Midbrain (tissue), 1 donor: ENCODE measurements at regions not wholly inside any gene's neighbourhood (a gene's known extent, or its start where the extent isn't known, plus 50 kb on each side); places are given as distances from the start of the nearest gene placed in this dataset.

Source experiments
- DNase-seq: peaks from one replicate; lab custom pipeline; 2025; lab: John Stamatoyannopoulos, UW

DNA sequence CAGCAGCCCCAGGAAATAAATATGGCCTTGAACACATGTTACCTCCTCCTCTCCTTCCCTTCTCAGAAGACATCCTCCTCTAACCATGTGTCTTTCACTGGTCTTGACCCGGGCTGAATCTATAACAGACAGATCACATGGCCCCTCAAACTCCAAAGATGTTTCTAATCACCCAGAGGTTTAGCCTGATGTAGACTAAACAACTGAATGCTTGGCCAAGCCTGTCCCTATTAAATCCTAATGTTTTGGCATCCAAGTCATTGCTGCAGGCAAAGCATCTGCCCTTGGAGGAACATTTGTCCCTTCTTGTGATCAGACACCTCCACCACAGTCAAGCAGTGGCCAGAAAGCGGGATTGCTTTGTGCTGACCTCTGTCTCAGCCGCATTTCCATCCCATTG, 65.5 kb downstream of the ANKRD60 start:
- DNase-seq, result no peak

DNA sequence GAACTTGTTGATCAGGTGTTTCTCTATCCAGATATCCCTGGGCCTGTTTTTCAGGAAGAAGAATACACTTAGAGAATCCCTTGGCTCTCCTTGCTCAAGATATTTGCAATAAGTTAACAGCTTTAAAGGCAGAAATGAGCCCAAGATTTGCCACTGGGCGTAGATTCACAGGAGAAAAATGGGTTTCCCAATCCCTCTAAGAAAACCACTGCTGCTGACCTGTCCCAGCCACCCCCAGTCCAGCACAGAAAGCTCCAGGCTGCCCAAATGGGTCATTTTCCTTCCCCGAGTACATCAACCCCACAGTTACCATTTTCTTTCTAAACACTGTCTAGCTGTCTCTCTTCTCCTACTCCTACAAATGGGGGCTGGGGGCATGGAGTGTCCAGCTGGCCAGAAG, 67.3 kb downstream of the ANKRD60 start:
- no peak for DNase-seq

DNA sequence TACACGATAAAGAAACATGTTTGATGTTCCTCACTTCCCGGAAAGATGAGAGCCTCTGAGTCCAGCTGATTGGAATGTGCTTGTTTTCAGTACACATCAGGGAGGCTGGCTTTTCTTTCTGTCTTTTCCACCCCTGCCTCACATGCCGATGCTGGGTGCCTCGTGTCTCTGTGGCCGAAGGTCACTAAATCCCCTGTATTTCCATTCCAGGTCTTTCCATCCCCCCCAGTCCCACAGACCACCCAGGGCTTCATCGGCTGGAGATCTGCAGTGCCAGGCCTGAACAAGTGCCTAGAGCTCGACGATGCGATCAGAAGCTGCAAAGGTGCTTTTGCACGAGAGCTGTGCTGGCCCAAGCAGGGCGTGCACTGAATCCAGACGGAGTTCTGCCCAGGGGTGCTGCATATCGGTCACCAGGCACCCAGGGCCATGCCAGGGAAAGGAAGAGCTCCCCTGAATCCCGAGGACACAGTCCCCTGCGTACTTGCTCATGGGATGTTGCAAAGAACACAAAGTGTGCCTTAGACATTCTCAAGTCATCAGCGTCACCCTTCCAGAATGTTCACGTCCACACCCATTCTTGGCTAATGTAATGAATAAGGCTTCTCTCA, 67.9 kb downstream of the ANKRD60 start:
- DNase-seq, result no peak

DNA sequence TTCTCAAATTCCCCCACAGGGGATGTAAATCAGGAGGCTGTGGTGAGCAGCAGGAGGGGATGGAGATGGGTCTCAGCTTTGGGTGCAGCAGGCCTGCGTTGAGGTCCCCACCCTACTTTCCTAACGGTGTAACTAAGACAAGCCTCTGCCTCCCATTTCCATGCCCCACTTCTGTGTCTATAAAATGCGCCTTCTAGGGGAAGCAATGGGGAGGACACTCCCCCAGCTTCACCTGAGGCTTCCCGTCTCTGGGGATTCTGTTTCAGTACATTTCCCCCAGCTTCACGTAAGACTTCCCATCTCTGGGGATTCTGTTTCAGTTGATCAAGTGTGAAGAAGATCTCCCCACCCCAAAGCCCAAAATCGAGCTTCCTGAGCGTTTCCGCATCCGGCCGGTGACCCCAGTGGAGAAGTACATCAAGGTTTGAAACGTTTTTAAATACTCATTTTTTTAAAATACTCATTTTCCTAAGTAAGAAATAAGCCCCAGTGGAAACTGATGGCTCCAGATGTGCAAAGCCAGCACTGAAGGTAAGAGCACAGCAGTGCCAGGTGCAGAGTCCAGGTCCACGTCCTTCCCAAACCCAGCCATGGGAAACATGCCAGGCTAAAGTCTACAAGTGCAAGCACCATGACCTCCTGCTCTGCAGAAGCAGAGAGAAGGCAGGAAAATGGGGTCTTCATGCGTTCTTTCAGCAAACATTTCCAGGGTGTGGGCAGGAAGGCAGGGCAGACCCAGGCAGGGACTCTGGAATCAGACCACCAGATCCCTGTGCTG, 73.1 kb downstream of the ANKRD60 start:
- no peak for DNase-seq

DNA sequence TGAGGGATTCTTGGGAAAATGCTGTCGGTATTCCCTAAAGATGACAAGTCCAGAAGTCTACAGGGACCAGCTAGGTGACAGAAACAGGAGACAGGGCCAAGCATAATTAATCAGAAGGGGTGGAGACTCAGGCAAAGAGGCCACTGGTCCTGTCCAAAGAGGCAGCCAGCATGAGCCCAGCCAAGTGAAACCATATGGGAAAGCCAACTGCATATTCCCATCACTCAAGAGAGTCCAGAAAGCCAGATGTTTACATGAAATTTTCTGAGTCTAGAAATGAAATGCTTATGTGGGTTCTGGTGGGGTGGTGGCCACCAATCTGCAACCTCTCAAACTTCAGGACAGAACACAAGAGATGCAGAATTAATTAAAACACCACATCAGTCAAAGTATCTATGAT, 74.3 kb downstream of the ANKRD60 start:
- no peak for DNase-seq

DNA sequence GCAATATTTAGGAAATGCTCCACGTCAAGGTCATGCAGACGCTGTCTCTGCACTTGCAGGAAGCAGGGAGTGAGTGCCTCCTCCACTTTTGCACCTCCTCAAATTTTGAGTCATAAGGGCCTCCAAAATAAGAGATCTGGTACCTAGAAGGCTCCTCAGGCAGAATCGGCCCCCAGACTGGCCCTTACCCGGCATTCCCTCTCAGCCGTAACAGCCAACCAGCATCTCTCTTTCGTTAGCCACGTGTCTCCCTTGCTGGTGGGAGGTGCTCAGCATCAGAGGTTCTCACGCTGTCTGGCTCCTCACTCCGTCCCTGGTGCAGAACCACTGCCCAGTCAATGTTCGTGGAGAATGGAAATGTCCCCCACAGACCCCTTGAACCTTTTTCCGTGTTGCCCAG, 75.3 kb downstream of the ANKRD60 start:
- no peak for DNase-seq

DNA sequence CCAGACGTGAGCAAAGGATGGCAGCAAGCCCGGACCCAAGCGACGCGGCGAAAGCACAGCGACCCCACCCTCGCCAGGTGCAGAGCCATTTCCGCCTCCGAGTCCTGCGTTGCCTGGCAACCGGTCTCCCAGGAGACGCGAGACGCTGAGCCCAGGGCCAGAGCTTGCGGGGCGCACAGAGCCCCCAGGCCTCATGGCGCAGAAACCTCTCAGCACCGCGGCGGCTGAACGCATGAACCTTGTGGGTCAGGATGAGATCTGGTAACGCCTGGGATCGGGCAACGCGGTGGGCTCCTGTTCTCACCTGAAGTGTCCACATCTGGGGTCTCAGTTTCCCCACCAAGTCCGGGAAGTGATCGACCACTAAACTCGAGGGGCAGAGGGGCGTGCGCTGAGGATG, 77.7 kb downstream of the ANKRD60 start:
- DNase-seq, result no peak

DNA sequence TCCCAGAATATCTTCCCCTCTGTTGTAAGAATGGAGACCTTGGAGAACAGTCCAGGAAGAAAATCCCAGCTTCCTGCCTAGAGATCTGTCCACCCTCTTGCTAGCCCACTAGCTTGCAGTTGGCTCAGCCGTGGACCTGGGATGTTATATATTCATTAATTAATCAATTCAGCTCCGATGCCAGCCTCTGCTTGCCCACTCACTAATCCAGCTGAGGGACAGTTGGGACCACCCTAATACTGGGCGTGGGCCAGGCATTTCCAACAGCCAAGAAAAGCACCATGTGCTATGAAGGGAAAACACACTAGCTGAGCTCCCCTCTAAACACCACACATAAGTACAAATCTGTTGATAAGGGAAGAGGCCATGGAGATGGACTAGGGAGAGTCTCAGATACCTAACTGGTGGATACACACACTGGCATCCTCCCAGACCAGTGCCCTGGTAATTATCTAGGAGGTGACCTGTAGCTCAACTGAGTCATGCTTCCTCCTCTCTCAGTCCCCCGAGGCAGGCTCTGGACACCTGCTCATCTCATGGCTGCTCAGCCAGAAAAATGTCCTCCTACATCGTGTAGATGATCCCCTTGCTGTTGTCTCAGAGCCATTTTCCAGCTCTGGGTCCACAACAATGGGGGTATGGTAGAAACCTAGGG, 78.9 kb downstream of the ANKRD60 start:
- no peak for DNase-seq

DNA sequence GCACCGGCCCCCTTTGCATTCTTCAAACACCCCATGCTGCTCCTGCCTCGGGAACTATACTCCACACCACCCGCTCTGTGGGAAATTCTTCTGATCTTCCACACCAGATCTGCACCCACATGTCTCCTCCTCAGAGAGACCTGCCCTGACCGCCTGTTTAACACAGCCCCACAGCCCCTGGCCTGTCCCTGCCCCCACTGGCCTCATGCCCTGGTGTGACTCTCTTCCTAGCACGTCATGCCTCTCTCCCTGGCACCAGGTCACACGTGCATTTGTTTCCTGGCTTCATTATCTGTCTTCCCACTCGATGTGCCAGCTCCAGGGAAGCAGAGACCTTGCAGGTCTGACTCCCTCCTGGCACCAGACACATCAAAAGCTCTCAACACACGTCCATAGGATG, 79.6 kb downstream of the ANKRD60 start:
- no peak for DNase-seq

DNA sequence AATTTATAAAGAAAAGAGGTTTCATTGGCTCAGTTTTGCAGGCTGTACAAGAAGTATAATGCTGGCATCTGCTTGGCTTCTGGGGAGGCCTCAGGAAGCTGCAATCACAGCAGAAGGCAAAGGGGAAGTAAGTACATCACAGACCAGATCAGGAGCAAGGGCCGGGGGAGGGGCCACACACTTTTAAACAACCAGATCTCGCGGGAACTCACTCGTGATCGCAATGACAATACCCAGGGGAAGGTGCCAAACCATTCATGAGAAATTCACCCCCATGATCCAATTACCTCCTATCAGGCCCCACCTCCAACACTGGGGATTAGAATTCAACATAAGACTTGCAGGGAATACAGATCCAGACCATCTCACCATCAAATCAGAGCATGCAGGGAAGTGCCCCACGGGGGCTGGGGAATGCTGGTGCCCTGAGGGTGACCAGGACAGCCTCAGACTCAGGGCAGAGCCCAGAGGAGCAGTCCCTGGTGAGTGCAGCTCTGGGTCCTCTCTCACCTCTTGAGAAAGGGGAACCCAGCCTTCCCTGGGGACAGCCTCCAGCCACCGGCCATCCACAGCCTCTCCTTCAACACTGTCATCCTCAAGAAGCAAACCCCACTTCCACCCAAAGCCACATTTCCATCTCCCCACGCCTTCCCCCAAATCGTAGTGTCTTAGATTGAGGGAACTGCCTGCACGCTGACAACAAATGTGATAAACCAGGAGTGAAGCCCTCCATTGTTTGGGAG, 80.7 kb downstream of the ANKRD60 start:
- no peak for DNase-seq

DNA sequence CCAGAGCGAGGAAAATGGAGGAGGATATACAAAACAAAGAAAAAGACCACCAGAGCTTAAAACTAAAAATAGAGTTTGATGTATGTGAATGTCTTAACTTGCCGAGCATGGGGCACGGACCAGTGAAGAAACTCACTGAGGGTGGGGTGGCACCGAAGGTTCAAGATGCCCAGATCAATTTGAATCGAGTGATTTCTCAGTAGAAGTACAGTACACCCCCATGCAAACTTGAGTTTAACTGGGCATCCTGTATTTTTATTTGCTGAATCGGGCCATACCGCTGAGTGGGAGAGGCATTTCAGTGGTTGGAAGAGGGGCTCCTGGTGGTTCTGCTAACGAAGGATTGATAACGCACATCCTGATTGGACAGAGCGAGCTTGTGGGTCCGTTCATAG, 81.7 kb downstream of the ANKRD60 start:
- DNase-seq, result no peak

DNA sequence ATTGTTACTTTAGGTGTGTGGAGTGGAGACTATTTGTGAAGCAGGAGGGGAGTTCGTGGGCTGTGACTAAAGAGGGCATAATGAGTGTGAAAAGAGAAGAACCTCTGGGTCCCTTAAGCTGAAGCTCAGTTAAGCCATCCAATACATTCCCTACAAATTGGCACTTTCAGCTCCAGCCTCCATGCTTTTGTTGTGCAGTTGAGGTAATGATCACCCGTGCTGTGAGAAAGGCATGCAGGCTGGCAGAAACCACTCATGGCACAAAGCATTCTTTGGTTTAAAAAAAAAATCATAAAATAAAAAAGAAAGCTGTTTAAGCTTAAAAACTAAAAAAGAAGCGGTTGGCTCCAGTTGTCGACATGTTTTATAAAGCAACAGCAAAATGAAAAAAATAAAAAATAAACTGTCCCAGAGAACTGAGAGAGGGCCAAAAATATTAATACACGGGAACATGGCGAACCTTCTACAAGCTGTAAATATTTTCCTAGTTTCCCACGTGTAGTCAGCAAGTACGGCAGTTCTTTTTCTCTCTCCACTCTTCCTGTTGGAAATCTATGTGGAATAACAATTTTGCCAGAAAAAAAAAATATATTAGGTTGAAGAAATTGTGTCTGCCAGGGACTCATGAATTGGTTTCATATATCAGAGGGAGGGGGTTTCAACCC, 82.2 kb downstream of the ANKRD60 start:
- no peak for DNase-seq

DNA sequence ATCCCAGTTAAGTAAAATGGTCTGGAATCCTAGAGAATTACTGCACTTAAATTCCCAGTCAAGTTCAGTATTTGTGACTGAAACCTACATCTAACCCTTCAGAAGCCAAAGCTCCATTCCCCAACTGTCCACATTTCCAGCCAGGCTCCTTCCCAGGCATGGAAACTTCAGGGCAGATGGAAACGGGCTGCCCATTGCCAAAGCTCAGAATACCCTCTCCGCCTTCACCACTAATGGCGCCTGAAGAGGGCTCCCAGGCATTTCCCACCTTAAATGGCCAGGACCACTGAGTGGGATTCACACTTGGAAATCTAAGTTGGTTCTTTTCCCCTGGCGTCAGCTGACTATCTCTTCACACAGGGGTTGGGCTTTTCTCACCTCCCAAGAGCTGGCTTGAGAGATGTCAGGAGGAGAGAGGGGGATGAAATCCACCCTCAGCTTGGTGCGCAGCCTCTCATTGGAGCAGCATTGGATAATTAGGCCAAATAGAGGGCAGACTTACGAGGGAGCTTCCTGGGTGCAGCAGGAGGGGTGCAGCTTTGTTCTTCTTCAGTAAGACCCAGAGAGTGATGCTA, 82.9 kb downstream of the ANKRD60 start:
- DNase-seq, result no peak

DNA sequence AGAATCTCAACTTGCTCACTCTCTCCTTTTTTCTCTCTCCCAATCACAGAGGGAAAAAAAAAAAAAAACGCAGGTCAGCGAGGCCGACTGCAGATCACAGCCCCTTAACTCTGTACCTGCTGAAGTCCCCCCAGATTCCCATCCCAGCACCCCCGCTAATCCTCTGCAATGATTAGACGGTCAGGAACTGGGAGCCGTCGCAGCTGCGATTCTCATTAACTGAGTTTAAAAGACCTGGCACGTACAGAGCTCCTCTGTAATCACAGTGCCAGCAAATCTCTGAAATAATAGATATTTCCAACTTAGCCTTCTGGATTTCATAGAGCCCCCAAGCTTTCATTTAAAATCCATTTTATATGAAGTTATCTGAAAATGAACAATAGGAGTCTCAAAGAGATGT, 84.4 kb downstream of the ANKRD60 start:
- DNase-seq, result no peak

DNA sequence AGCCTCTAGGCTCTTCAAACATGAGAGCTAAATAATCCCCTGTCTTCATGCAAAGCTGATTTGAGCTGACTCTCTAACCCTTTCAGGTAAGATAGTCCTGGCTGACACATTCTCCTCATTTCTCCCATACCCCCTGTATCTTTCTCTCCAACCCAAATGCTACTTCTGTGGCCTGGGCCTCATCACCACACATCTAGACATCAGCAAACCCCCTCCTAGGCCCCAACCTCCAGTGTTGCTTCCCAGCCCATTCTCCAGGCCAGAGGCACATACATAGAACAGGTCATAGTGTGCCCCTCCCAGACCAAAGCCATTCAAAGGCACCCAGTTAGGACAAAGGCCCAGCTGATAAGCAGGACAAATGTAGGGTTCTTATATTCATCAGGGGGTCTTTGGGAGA, 84.9 kb downstream of the ANKRD60 start:
- no peak for DNase-seq

DNA sequence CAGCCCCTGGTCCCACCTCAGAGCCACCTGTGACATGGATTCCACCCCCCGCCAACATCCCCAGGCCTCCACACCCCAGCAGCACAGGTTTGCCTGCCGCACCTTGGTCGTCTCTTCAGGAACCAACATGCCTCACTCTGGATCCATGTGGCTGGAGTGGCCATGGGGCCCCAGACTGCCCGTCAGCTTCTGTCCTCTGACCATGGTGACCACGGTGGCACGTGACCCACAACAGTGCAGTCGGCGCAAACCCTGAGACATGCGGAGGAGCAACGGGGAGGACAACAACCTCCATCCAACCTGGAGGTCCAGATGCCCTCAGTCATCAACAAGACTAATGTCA, 85.6 kb downstream of the ANKRD60 start:
- no peak for DNase-seq

DNA sequence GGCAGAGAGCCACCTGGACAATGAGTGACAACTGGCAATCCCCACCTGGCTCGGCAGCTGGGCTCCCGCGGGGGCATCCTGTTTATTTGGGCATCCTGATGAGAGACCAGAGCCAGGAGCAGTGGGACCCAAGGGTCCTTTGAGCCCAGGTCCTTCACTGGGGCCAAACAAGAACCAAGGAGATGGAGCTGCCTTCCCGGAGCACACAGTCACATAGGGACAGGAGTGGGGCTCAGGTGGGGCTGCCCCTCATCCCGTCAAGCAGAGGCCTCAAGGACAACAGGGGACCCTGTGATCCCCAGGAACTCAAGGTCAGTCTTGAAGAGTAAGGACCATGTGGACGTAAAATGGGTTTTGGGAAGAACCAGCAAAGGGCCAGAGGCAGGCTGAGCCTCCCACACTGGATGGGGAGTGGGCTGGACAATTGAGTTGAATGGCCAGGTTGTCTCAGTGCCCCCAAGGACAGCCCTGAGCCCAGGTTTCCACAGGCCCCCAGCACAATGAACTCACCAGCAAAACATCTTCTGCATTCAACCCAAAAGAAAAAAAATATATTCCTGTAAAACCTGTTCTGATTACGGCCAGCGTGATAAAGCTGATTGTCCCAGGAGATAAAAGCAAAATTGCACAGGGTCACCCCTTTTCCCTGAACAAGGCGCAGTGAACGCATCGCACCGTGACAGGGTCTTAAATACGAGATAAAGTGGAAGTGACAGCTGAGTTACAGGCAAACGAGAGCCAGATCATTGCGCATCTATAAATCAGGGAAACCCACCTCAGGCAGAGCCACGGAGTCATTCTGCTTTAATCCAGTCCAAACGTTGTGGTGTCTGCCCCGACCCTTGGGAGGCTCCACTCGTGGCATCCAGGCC, 86.2 kb downstream of the ANKRD60 start:
- no peak for DNase-seq

DNA sequence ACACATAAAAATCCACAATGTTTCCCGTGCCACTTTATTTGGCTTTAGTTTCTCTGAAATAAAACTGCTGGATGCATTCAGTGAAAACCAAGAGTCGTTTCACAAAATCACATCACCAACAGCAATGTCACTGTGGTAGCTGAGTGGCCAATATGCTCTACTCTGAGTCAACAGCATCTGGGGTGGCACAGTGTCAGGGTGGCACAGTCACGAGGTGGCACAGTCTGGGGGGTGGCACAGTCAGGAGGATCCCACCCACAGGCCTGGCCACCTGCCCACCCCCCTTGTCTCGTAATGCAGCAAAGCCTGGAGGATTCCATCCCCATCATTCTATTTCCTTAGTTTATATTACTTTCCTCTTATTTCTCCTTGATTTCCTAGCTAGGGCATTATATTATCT, 87.0 kb downstream of the ANKRD60 start:
- DNase-seq, result peak; percentile 7

DNA sequence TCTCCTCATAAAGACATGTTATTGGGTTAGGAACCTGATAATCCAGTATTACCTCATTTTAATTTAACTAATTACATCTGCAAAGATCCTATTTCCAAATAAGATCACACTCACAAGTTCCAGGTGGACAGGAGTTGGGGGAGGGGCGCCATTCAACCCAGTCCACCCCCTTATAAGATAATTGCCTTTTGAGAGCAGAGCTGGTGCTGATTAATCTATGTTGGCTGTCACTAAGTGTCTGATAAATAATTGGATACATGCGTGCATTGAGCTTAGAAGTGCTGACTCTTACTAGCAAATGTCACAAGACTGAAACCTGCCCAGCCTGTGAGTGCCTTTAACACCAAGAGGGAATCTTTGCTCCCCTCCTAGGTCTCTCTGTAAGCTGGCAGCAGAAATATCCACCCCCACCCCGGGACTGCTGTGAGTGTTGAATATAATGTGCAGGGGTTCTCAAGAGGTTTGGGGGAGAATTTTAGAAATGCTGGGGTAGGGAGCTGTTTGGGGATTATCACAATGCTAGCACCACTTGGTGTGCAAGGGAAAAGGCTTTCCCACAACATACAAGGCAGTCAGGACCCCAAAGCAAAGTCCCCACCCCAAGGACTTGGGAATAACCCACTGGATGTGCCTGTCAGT, 87.5 kb downstream of the ANKRD60 start:
- no peak for DNase-seq
